BE2C (cell line): ENCODE measurements at regions not wholly inside any gene's neighbourhood (a gene's known extent, or its start where the extent isn't known, plus 50 kb on each side); places are given as distances from the start of the nearest gene placed in this dataset.

Experiments used
- DNase-seq: peaks from one replicate; pipeline ENCODE4 v3.0.0-alpha.2; 2020
- H3K27me3 ChIP-seq: fragments of 250-450 bp; sonication (Bioruptor Pico); 2 replicates; pipeline ENCODE4 v1.5.1; 2020; ENCODE audit warnings: mild to moderate bottlenecking
- H3K36me3 ChIP-seq: fragments of 250-450 bp; sonication (Bioruptor Pico); 2 replicates; pipeline ENCODE4 v1.5.1; 2020; ENCODE audit warnings: mild to moderate bottlenecking
- H3K4me1 ChIP-seq: fragments of 250-450 bp; sonication (Bioruptor Pico); 2 replicates; pipeline ENCODE4 v1.5.1; 2020
- H3K4me3 ChIP-seq: 2 replicates; pipeline ENCODE4 v1.5.1; 2011; ENCODE audit warnings: low read depth, low read length
- H3K9me3 ChIP-seq: fragments of 250-450 bp; sonication (Bioruptor Pico); 2 replicates; pipeline ENCODE4 v1.5.1; 2020
- CTCF ChIP-seq: IDR thresholded peaks from 2 replicates; pipeline ENCODE4 v1.5.1; 2012; ENCODE audit warnings: mild to moderate bottlenecking, low read depth, low read length

- no peak for DNase-seq
- Histone ChIP-seq H3K36me3 (no peaks in the 10 kb centered on the region), H3K4me3 (no peak overlapping the region), H3K4me1 (no peaks in the 10 kb centered on the region), H3K9me3 (no peaks in the 10 kb centered on the region), H3K27me3 (no peaks in the 10 kb centered on the region)
- TF ChIP-seq CTCF: no peak
Observed at GRCh38 chr1:80054129-80054528, 1047.6 kb upstream of the ADGRL4 start.

GRCh38 chr1:80053613-80054012 is 1047.1 kb upstream of the ADGRL4 start:
- DNase-seq: no peak
- Histone ChIP-seq H3K4me3 (no peak overlapping the region), H3K27me3 (no peaks in the 10 kb centered on the region), H3K4me1 (no peaks in the 10 kb centered on the region), H3K9me3 (no peaks in the 10 kb centered on the region), H3K36me3 (no peaks in the 10 kb centered on the region)
- TF ChIP-seq CTCF: no peak

GRCh38 chr1:80050523-80050922 is 1044.0 kb upstream of the ADGRL4 start:
- TF ChIP-seq CTCF: no peak

GRCh38 chr1:80050085-80050484 is 1043.6 kb upstream of the ADGRL4 start:
- no peak for DNase-seq
- Histone ChIP-seq H3K36me3 (no peaks in the 10 kb centered on the region), H3K4me3 (no peak overlapping the region), H3K9me3 (no peaks in the 10 kb centered on the region), H3K27me3 (no peaks in the 10 kb centered on the region), H3K4me1 (no peaks in the 10 kb centered on the region)
- no peak for TF ChIP-seq CTCF

More at GRCh38 chr1:80050523-80050922, 1044.0 kb upstream of the ADGRL4 start:
- Histone ChIP-seq H3K9me3 (no peaks in the 10 kb centered on the region), H3K4me3 (no peak overlapping the region), H3K27me3 (no peaks in the 10 kb centered on the region), H3K36me3 (no peaks in the 10 kb centered on the region), H3K4me1 (no peaks in the 10 kb centered on the region)
- DNase-seq: no peak

GRCh38 chr1:80048716-80049115 is 1042.2 kb upstream of the ADGRL4 start:
- TF ChIP-seq CTCF: no peak
- no peak overlapping the region for H3K4me3 ChIP-seq
- no peaks in the 10 kb centered on the region for H3K27me3 ChIP-seq
- no peaks in the 10 kb centered on the region for H3K9me3 ChIP-seq
- no peak for DNase-seq
- no peaks in the 10 kb centered on the region for H3K4me1 ChIP-seq
- no peaks in the 10 kb centered on the region for H3K36me3 ChIP-seq

GRCh38 chr1:80047791-80048190 is 1041.3 kb upstream of the ADGRL4 start:
- Histone ChIP-seq H3K36me3 (no peaks in the 10 kb centered on the region), H3K4me3 (no peak overlapping the region), H3K4me1 (no peaks in the 10 kb centered on the region), H3K9me3 (no peaks in the 10 kb centered on the region), H3K27me3 (no peaks in the 10 kb centered on the region)
- TF ChIP-seq CTCF: no peak
- no peak for DNase-seq
